Tibial artery (tissue), 4 donors: ENCODE measurements at regions not wholly inside any gene's neighbourhood (a gene's known extent, or its start where the extent isn't known, plus 50 kb on each side); places are given as distances from the start of the nearest gene placed in this dataset.
"Not testable (repeated sequence)": the region's sequence is repeated elsewhere in the genome, so short reads cannot be mapped to it uniquely, and the experiment has no call there.

ENCODE experiments used
- DNase-seq, 2 donors: peaks; one replicate each; pipeline ENCODE4 v3.0.0-alpha.2; 2019
- H3K27ac ChIP-seq, 2 donors: fragments of 200-600 bp; sonication (generic) in 1 of 2; 1 replicate in 1 of 2; 2 replicates in 1 of 2; pipeline ENCODE4 v1.5.1; 2018 to 2019; ENCODE audit warnings: mild to moderate bottlenecking in 1 of 2
- H3K27me3 ChIP-seq, 2 donors: fragments of 200-600 bp; sonication (generic) in 1 of 2; one replicate each; pipeline versions ENCODE4 v1.5.1 to v1.6.0; 2016 to 2019
- H3K36me3 ChIP-seq, 3 donors: fragments of 200-600 bp; sonication (generic) in 2 of 3; one replicate each; pipeline ENCODE4 v1.5.1; 2016 to 2019; ENCODE audit warnings: mild to moderate bottlenecking in 2 of 3
- H3K4me1 ChIP-seq, 4 donors: fragments of 200-600 bp; sonication (generic) in 2 of 4; 1 replicate in 3 of 4; 2 replicates in 1 of 4; pipeline ENCODE4 v1.5.1; 2016 to 2019
- H3K4me3 ChIP-seq, 2 donors: fragments of 200-600 bp; sonication (generic) in 1 of 2; 1 replicate in 1 of 2; 2 replicates in 1 of 2; pipeline ENCODE4 v1.5.1; 2018 to 2019; ENCODE audit warnings: mild to moderate bottlenecking in 2 of 2
- H3K9me3 ChIP-seq, 3 donors: fragments of 200-600 bp; sonication (generic) in 1 of 3; one replicate each; pipeline ENCODE4 v1.5.1; 2016 to 2019
- intact Hi-C: fragments of 100-400 bp; cut with DNase I; formaldehyde crosslinking; loops from one replicate; pipeline ENCODE4 v1.15.0; 2023; ENCODE audit warnings: low total_unique reads
- TF ChIP-seq, protein P1 (sequence below), 2 experiments: fragments of 200-600 bp in 1 of 2; fragments of 450-650 bp in 1 of 2; IDR thresholded peaks; one replicate each; pipeline ENCODE4 v1.5.1; 2017 to 2019; ENCODE audit warnings: antibody characterized with exemption in 2 of 2, mild to moderate bottlenecking in 1 of 2, moderate library complexity in 1 of 2

GRCh38 chr6:86030875-86031274 lies 388.2 kb upstream of the SYNCRIP start:
- Histone ChIP-seq H3K4me3 (no peak overlapping the region), H3K27ac (no peak overlapping the region), H3K27me3 (no peaks in the 10 kb centered on the region), H3K9me3 (no peaks in the 10 kb centered on the region), H3K36me3 (no peaks in the 10 kb centered on the region), H3K4me1 (peaks cover 0 to 19% (median 7%) of the 10 kb centered on the region in 4 donors)
- intact Hi-C loops, result no loop called here
- TF ChIP-seq, protein P1, sequence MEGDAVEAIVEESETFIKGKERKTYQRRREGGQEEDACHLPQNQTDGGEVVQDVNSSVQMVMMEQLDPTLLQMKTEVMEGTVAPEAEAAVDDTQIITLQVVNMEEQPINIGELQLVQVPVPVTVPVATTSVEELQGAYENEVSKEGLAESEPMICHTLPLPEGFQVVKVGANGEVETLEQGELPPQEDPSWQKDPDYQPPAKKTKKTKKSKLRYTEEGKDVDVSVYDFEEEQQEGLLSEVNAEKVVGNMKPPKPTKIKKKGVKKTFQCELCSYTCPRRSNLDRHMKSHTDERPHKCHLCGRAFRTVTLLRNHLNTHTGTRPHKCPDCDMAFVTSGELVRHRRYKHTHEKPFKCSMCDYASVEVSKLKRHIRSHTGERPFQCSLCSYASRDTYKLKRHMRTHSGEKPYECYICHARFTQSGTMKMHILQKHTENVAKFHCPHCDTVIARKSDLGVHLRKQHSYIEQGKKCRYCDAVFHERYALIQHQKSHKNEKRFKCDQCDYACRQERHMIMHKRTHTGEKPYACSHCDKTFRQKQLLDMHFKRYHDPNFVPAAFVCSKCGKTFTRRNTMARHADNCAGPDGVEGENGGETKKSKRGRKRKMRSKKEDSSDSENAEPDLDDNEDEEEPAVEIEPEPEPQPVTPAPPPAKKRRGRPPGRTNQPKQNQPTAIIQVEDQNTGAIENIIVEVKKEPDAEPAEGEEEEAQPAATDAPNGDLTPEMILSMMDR (IDR thresholded peaks at IDR 0.05), result no peak
- DNase-seq, result no peak

GRCh38 chr6:86028776-86029175 lies 386.1 kb upstream of the SYNCRIP start:
- TF ChIP-seq, protein P1 (IDR thresholded peaks at IDR 0.05), result no peak
- Histone ChIP-seq H3K27me3 (no peaks in the 10 kb centered on the region), H3K9me3 (no peaks in the 10 kb centered on the region), H3K36me3 (no peaks in the 10 kb centered on the region), H3K4me1 (peaks cover 0 to 19% (median 7%) of the 10 kb centered on the region in 4 donors), H3K4me3 (no peak overlapping the region), H3K27ac (no peak overlapping the region)
- no peak for DNase-seq
- intact Hi-C loops, result no loop called here

DNA sequence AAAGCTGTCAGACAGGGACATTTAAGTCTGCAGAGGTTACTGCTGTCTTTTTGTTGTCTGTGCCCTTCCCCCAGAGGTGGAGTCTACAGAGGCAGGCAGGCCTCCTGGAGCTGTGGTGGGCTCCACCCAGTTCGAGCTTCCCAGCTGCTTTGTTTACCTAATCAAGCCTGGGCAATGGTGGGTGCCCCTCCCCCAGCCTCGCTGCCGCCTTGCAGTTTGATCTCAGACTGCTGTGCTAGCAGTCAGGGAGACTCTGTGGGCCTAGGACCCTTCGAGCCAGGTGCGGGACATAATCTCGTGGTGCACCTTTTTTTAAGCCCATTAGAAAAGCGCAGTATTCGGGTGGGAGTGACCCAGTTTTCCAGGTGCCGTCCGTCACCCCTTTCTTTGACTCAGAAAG lies 384.2 kb upstream of the SYNCRIP start:
- H3K9me3 ChIP-seq, H3K27ac ChIP-seq, H3K27me3 ChIP-seq, DNase-seq, intact Hi-C loops, H3K36me3 ChIP-seq, H3K4me3 ChIP-seq: not testable (repeated sequence)
- H3K4me1 ChIP-seq, result peaks cover 0 to 12% (median 3%) of the 10 kb centered on the region in 4 donors

- Histone ChIP-seq H3K27ac (no peak overlapping the region), H3K4me3 (no peak overlapping the region), H3K4me1 (peaks cover 0 to 18% (median 0%) of the 10 kb centered on the region in 4 donors), H3K9me3 (no peaks in the 10 kb centered on the region), H3K36me3 (no peaks in the 10 kb centered on the region), H3K27me3 (no peaks in the 10 kb centered on the region)
- TF ChIP-seq, protein P1 (IDR thresholded peaks at IDR 0.05), result no peak
- intact Hi-C loops, result no loop called here
- no peak for DNase-seq
Observed at GRCh38 chr6:86017236-86017635, 374.6 kb upstream of the SYNCRIP start.

DNA sequence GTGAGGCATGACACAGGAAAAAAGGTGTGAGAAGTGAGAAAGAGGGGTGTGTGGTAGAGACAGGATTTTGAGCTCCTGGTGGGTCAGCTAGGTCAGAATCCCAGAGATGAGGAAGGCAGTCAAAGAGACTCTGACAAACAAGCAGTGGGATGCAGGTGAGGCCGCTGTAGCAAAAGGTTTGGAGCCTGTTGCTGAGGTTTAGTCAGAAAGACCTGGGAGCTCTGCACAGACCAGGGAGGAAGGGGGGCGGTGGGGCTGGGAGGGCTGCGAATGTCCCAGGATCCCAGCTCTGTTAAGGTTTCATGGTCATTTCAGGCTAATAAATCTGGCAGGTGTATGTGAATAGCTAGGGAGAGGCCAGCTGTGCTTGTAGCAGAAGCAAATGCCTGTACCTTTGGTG lies 373.9 kb upstream of the SYNCRIP start:
- no peaks in the 10 kb centered on the region for H3K9me3 ChIP-seq
- H3K4me1 ChIP-seq, result peaks cover 0 to 19% (median 0%) of the 10 kb centered on the region in 4 donors
- H3K27ac ChIP-seq, result no peak overlapping the region
- TF ChIP-seq, protein P1 (IDR thresholded peaks at IDR 0.05), result no peak
- DNase-seq, result no peak
- no peaks in the 10 kb centered on the region for H3K36me3 ChIP-seq
- H3K4me3 ChIP-seq, result no peak overlapping the region
- intact Hi-C loops, result no loop called here
- H3K27me3 ChIP-seq, result no peaks in the 10 kb centered on the region

DNA sequence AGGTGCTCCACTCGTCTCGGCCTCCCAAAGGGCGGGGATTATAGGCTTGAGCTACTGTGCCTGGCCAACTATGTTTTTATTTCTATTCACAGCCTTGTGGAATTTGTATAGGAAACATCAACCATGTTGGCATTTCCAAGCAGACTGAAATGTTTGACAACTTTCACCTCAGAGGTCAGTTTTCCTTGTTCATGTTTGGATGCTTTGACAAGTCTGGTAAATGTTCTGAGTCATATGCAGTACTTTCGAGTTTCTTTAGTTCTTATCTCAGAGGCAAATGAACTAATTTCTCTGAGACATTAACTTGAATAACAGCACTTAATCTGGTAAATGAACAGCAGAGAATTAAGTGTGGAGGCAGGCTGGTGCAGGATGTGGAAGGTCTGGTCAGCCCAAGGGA lies 373.4 kb upstream of the SYNCRIP start:
- TF ChIP-seq, protein P1 (IDR thresholded peaks at IDR 0.05), result no peak
- no peaks in the 10 kb centered on the region for H3K9me3 ChIP-seq
- H3K36me3 ChIP-seq, result no peaks in the 10 kb centered on the region
- H3K27me3 ChIP-seq, result no peaks in the 10 kb centered on the region
- no peak for DNase-seq
- intact Hi-C loops, result no loop called here
- H3K4me3 ChIP-seq, result no peak overlapping the region
- H3K27ac ChIP-seq, result no peak overlapping the region
- H3K4me1 ChIP-seq, result peaks cover 0 to 23% (median 0%) of the 10 kb centered on the region in 4 donors

DNA sequence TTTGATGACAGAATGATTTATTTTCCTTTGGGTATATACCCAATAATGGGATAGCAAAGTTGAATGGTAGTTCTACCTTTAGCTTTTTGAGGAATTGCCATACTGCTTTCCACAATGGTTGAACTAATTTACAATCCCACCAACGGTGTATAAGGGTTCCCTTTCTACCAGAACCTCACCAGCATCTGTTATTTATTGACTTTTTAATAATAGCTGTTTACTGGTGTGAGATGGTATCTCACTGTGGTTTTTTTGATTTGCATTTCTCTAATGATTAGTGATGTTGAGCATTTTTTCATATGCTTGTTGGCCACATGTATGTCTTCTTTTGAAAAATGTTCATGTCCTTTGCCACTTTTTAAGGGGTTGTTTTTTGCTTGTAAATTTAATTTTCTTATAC lies 370.3 kb upstream of the SYNCRIP start:
- peaks cover 0 to 23% (median 0%) of the 10 kb centered on the region in 4 donors for H3K4me1 ChIP-seq
- intact Hi-C loops, H3K27me3 ChIP-seq, H3K27ac ChIP-seq, H3K36me3 ChIP-seq, DNase-seq, H3K9me3 ChIP-seq, H3K4me3 ChIP-seq: not testable (repeated sequence)
